ENCODE measurements at regions not wholly inside any gene's neighbourhood (a gene's known extent, or its start where the extent isn't known, plus 50 kb on each side); places are given as distances from the start of the nearest gene placed in this dataset.

- DNase-seq (no peak), ATAC-seq (ENCODE audit: low read depth) (no peak)
- WGBS (ENCODE audit: insufficient coverage) = 95% methylated on average over 14 of the region's 14 CpGs
- CTCF ChIA-PET = interaction anchor here (0.6 kb wide), 1 partner anchor 189 kb away, joined by 3 read pairs; no protein-coding TSS in a partner anchor
- no peaks in the 10 kb centered on the region for H3K27me3 ChIP-seq (replicated peaks in 1 of 4; ENCODE audit: control extremely low read depth in 1 of 4, control insufficient read depth in 3 of 4, insufficient read depth in 4 of 4, low read length in 3 of 4)
- Mint-ChIP-seq H3K27ac (no peak overlapping the region), H3K27me3 (peaks cover 4% of the 10 kb centered on the region), H3K4me3 (no peak overlapping the region), H3K4me1 (no peaks in the 10 kb centered on the region), H3K9me3 (ENCODE audit: insufficient read depth) (no peaks in the 10 kb centered on the region)
- POLR2A ChIA-PET = no interaction called here
- H3K9me3 ChIP-seq (ENCODE audit: control extremely low read depth in 1 of 3, control insufficient read depth in 2 of 3, insufficient read depth in 1 of 3, low read length in 2 of 3) = peaks cover 0 to 11% (median 4%) of the 10 kb centered on the region in 3 donors
- intact Hi-C loops (cut with micrococcal nuclease) = no loop called here
- H3K4me3 ChIP-seq (ENCODE audit: control extremely low read depth in 1 of 5, extremely low read depth in 1 of 5, insufficient read depth in 1 of 5, low read depth in 2 of 5, low read length in 4 of 5) = no peak overlapping the region
- no peak overlapping the region for H3K9ac ChIP-seq (ENCODE audit: low read length)
- no peaks in the 10 kb centered on the region for H3K36me3 ChIP-seq (replicated peaks in 1 of 2; ENCODE audit: control extremely low read depth in 1 of 2, control insufficient read depth in 1 of 2, extremely low read depth in 1 of 2, insufficient read depth in 2 of 2, low read length in 1 of 2)
- H3K79me2 ChIP-seq (ENCODE audit: control insufficient read depth, insufficient read depth, low read length) = no peaks in the 10 kb centered on the region
- no peak overlapping the region for H3K27ac ChIP-seq (ENCODE audit: low read length in 2 of 2)
- H3K4me1 ChIP-seq (ENCODE audit: control insufficient read depth in 2 of 2, insufficient read depth in 2 of 2, low read length in 2 of 2) = no peaks in the 10 kb centered on the region
- no peak overlapping the region for H3K4me2 ChIP-seq (replicated peaks; ENCODE audit: low read depth, low read length, poor library complexity, severe bottlenecking)
- no peaks in the 10 kb centered on the region for H4K20me1 ChIP-seq (ENCODE audit: control insufficient read depth, insufficient read depth, low read length, poor library complexity, severe bottlenecking)
- TF ChIP-seq EZH2 (IDR thresholded peaks at IDR 0.05; ENCODE audit: borderline replicate concordance, insufficient read depth, low read depth, low read length, poor library complexity, severe bottlenecking) (no peak), CTCF (IDR thresholded peaks at IDR 0.05) (no peak)
- H2AFZ ChIP-seq (ENCODE audit: insufficient read depth, low read depth, low read length, poor library complexity, severe bottlenecking) = no peak overlapping the region
These were observed 88.1 kb upstream of the KMT2C start for GRCh38 chr7:152523916-152524315.

GRCh38 chr7:152522571-152523067, 86.8 kb upstream of the KMT2C start:
- ChIA-PET CTCF (no interaction called here), POLR2A (no interaction called here)
- Mint-ChIP-seq H3K27me3 (peaks cover 4% of the 10 kb centered on the region), H3K27ac (no peak overlapping the region), H3K9me3 (ENCODE audit: insufficient read depth) (no peaks in the 10 kb centered on the region), H3K4me3 (no peak overlapping the region), H3K4me1 (no peaks in the 10 kb centered on the region)
- intact Hi-C loops (cut with micrococcal nuclease) = no loop called here
- no peak for DNase-seq
- H3K79me2 ChIP-seq (ENCODE audit: control insufficient read depth, insufficient read depth, low read length) = no peaks in the 10 kb centered on the region
- H2AFZ ChIP-seq (ENCODE audit: insufficient read depth, low read depth, low read length, poor library complexity, severe bottlenecking) = no peak overlapping the region
- no peaks in the 10 kb centered on the region for H3K27me3 ChIP-seq (replicated peaks in 1 of 4; ENCODE audit: control extremely low read depth in 1 of 4, control insufficient read depth in 3 of 4, insufficient read depth in 4 of 4, low read length in 3 of 4)
- ATAC-seq (ENCODE audit: low read depth) = no peak
- H4K20me1 ChIP-seq (ENCODE audit: control insufficient read depth, insufficient read depth, low read length, poor library complexity, severe bottlenecking) = no peaks in the 10 kb centered on the region
- no peak overlapping the region for H3K27ac ChIP-seq (ENCODE audit: low read length in 2 of 2)
- WGBS (ENCODE audit: insufficient coverage) = 26% methylated on average over 6 of the region's 10 CpGs
- H3K9me3 ChIP-seq (ENCODE audit: control extremely low read depth in 1 of 3, control insufficient read depth in 2 of 3, insufficient read depth in 1 of 3, low read length in 2 of 3) = peaks cover 0 to 11% (median 4%) of the 10 kb centered on the region in 3 donors
- H3K4me3 ChIP-seq (ENCODE audit: control extremely low read depth in 1 of 5, extremely low read depth in 1 of 5, insufficient read depth in 1 of 5, low read depth in 2 of 5, low read length in 4 of 5) = no peak overlapping the region
- H3K36me3 ChIP-seq (replicated peaks in 1 of 2; ENCODE audit: control extremely low read depth in 1 of 2, control insufficient read depth in 1 of 2, extremely low read depth in 1 of 2, insufficient read depth in 2 of 2, low read length in 1 of 2) = no peaks in the 10 kb centered on the region
- no peak overlapping the region for H3K4me2 ChIP-seq (replicated peaks; ENCODE audit: low read depth, low read length, poor library complexity, severe bottlenecking)
- H3K4me1 ChIP-seq (ENCODE audit: control insufficient read depth in 2 of 2, insufficient read depth in 2 of 2, low read length in 2 of 2) = no peaks in the 10 kb centered on the region
- no peak overlapping the region for H3K9ac ChIP-seq (ENCODE audit: low read length)
- TF ChIP-seq EZH2 (IDR thresholded peaks at IDR 0.05; ENCODE audit: borderline replicate concordance, insufficient read depth, low read depth, low read length, poor library complexity, severe bottlenecking) = no peak
- TF ChIP-seq CTCF (IDR thresholded peaks at IDR 0.05) = no peak

All from B cell (primary cell).